Esophagus squamous epithelium (tissue), 4 donors: ENCODE measurements at regions not wholly inside any gene's neighbourhood (a gene's known extent, or its start where the extent isn't known, plus 50 kb on each side); places are given as distances from the start of the nearest gene placed in this dataset.

Source experiments
- CTCF ChIP-seq, 6 experiments: fragments of 450-650 bp in 4 of 6; fragments of 200-600 bp in 2 of 6; sonication (generic) in 2 of 6; IDR thresholded peaks; one replicate each; pipeline ENCODE4 v1.5.1; 2016 to 2019; ENCODE audit warnings: antibody characterized with exemption in 6 of 6, mild to moderate bottlenecking in 4 of 6, moderate library complexity in 4 of 6
- POLR2A ChIP-seq, 4 donors: fragments of 450-650 bp; IDR thresholded peaks; one replicate each; pipeline ENCODE4 v1.6.1; 2017; ENCODE audit warnings: antibody characterized with exemption in 4 of 4, mild to moderate bottlenecking in 4 of 4, moderate library complexity in 3 of 4

DNA sequence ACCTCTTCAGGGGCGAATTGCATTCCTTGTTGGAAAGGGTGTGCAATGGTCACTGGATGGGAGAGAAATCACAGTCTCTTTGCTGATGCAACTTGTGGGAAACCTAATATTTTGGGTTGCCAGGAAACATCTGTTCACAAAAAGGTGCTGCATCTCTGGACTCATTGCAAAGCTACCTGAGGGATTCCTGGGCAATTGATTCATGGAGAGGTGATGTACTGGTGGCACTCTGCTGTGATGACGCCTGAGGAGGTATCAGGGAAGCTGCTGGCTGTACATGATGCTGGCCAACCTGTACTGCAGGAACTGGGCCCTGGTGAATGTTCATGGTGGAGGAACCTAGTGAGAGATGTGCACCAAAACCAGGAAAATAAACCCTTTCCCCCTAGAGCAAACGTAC, 516.0 kb upstream of the SPHKAP start:
- TF ChIP-seq CTCF (IDR thresholded peaks at IDR 0.05): no peak
- TF ChIP-seq POLR2A (IDR thresholded peaks at IDR 0.05): no peak
